GM12864 (cell line): ENCODE measurements at regions not wholly inside any gene's neighbourhood (a gene's known extent, or its start where the extent isn't known, plus 50 kb on each side); places are given as distances from the start of the nearest gene placed in this dataset.

Source experiments
- DNase-seq: peaks from one replicate; pipeline ENCODE4 v3.0.0-alpha.2; 2011; ENCODE audit warnings: low read depth
- H3K4me3 ChIP-seq: 2 replicates; pipeline ENCODE4 v1.5.1; 2011; ENCODE audit warnings: mild to moderate bottlenecking, low read depth, low read length, control low read depth
- CTCF ChIP-seq: IDR thresholded peaks from 2 replicates; pipeline ENCODE4 v1.5.1; 2011; ENCODE audit warnings: low read depth, mild to moderate bottlenecking, moderate library complexity, low read length, control low read depth, inconsistent platforms; ENCODE audit errors: missing control alignments

GRCh38 chr14:61602003-61602732 is 93.1 kb upstream of the HIF1A start:
- H3K4me3 ChIP-seq: no peak overlapping the region
- DNase-seq: no peak
- no peak for TF ChIP-seq CTCF

- no peak overlapping the region for H3K4me3 ChIP-seq
- no peak for TF ChIP-seq CTCF
- DNase-seq: no peak
Measured at GRCh38 chr14:61602733-61603077, 92.6 kb upstream of the HIF1A start.

- no peak overlapping the region for H3K4me3 ChIP-seq
- DNase-seq: no peak
- TF ChIP-seq CTCF: no peak
Measured at GRCh38 chr14:61603736-61604135, 91.6 kb upstream of the HIF1A start.

GRCh38 chr14:61607570-61608244 is 87.6 kb upstream of the HIF1A start:
- H3K4me3 ChIP-seq: no peak overlapping the region
- DNase-seq: no peak
- peak; percentile 14 for TF ChIP-seq CTCF

GRCh38 chr14:61608245-61609165 is 86.8 kb upstream of the HIF1A start:
- TF ChIP-seq CTCF: no peak
- H3K4me3 ChIP-seq: no peak overlapping the region
- no peak for DNase-seq

- TF ChIP-seq CTCF: no peak
- no peak for DNase-seq
- no peak overlapping the region for H3K4me3 ChIP-seq
Measured at GRCh38 chr14:61609191-61609843, 86.0 kb upstream of the HIF1A start.
